WTC11 (cell line): ENCODE measurements at regions not wholly inside any gene's neighbourhood (a gene's known extent, or its start where the extent isn't known, plus 50 kb on each side); places are given as distances from the start of the nearest gene placed in this dataset.

Experiments
- ATF3 ChIP-seq: sonication (generic); formaldehyde crosslinking; conservative IDR thresholded peaks from 2 replicates; pipeline ENCODE4 v1.8.1; 2022; ENCODE audit warnings: mild to moderate bottlenecking, missing genetic modification reagents
- CTCF ChIP-seq: fragments of 200-600 bp; IDR thresholded peaks from 2 replicates; pipeline ENCODE4 v1.8.0; 2022; ENCODE audit warnings: antibody characterized with exemption
- E2F4 ChIP-seq: sonication (generic); formaldehyde crosslinking; IDR thresholded peaks from 2 replicates; pipeline ENCODE4 v1.8.1; 2022; ENCODE audit warnings: low read depth, mild to moderate bottlenecking, moderate library complexity, missing genetic modification reagents, borderline replicate concordance
- JUN ChIP-seq: sonication (generic); formaldehyde crosslinking; IDR thresholded peaks from 2 replicates; pipeline ENCODE4 v1.8.0; 2023; ENCODE audit warnings: mild to moderate bottlenecking, missing genetic modification reagents
- SOX15 ChIP-seq: fragments of 250-450 bp; sonication (Bioruptor Pico); IDR thresholded peaks from 2 replicates; pipeline ENCODE4 v1.9.0; 2021; ENCODE audit warnings: mild to moderate bottlenecking
- TCF7 ChIP-seq: sonication (generic); formaldehyde crosslinking; IDR thresholded peaks from 2 replicates; pipeline ENCODE4 v1.8.0; 2022; ENCODE audit warnings: mild to moderate bottlenecking, low read depth, missing genetic modification reagents, moderate library complexity
- ZBTB43 ChIP-seq: sonication (generic); formaldehyde crosslinking; IDR thresholded peaks from 2 replicates; pipeline ENCODE4 v1.8.1; 2023; ENCODE audit warnings: mild to moderate bottlenecking, missing genetic modification reagents
- ZNF219 ChIP-seq: sonication (generic); formaldehyde crosslinking; IDR thresholded peaks from 2 replicates; pipeline ENCODE4 v1.8.0; 2023; ENCODE audit warnings: missing genetic modification reagents, mild to moderate bottlenecking, borderline replicate concordance
- ZNF281 ChIP-seq: sonication (generic); formaldehyde crosslinking; IDR thresholded peaks from 2 replicates; pipeline ENCODE4 v1.8.0; 2023; ENCODE audit warnings: mild to moderate bottlenecking, missing genetic modification reagents

- TF ChIP-seq TCF7 (no peak), SOX15 (no peak), E2F4 (no peak), ATF3 (CRISPR knock-in tag) (no peak), CTCF (no peak), ZBTB43 (CRISPR knock-in tag) (no peak), JUN (CRISPR knock-in tag) (no peak), ZNF219 (CRISPR knock-in tag) (no peak), ZNF281 (CRISPR knock-in tag) (no peak)
Observed at GRCh38 chr2:82098617-82099016, 1794.1 kb upstream of the LRRTM1 start.
